Hepatocyte (in vitro differentiated cells): ENCODE measurements at regions not wholly inside any gene's neighbourhood (a gene's known extent, or its start where the extent isn't known, plus 50 kb on each side); places are given as distances from the start of the nearest gene placed in this dataset.

Source experiments
- DNase-seq: peaks from one replicate; pipeline ENCODE4 v3.0.0-alpha.2; 2016; ENCODE audit warnings: low spot score
- H2AFZ ChIP-seq: fragments of 200-600 bp; sonication (generic); 2 replicates; pipeline ENCODE4 v1.6.0; 2016; ENCODE audit warnings: antibody characterized with exemption, mild to moderate bottlenecking
- H3K27ac ChIP-seq: fragments of 200-600 bp; sonication (generic); 2 replicates; pipeline ENCODE4 v1.5.1; 2016; ENCODE audit warnings: mild to moderate bottlenecking
- H3K27me3 ChIP-seq: fragments of 200-600 bp; sonication (generic); 2 replicates; pipeline ENCODE4 v1.6.1; 2016
- H3K36me3 ChIP-seq: fragments of 200-600 bp; sonication (generic); replicated peaks from 2 replicates; pipeline ENCODE4 v1.5.1; 2016; ENCODE audit warnings: low read depth; ENCODE audit not compliant: insufficient read depth
- H3K4me1 ChIP-seq: fragments of 200-600 bp; sonication (generic); 2 replicates; pipeline ENCODE4 v1.5.1; 2016; ENCODE audit warnings: mild to moderate bottlenecking, moderate library complexity; ENCODE audit not compliant: insufficient read depth
- H3K4me2 ChIP-seq: fragments of 200-600 bp; sonication (generic); 2 replicates; pipeline ENCODE4 v1.6.0; 2016
- H3K4me3 ChIP-seq: fragments of 200-600 bp; sonication (generic); 2 replicates; pipeline ENCODE4 v1.5.1; 2016; ENCODE audit warnings: mild to moderate bottlenecking
- H3K79me2 ChIP-seq: fragments of 200-600 bp; sonication (generic); 2 replicates; pipeline ENCODE4 v1.6.0; 2017; ENCODE audit warnings: mild to moderate bottlenecking
- H3K9me2 ChIP-seq: fragments of 200-600 bp; sonication (generic); replicated peaks from 2 replicates; pipeline ENCODE4 v1.6.0; 2017; ENCODE audit warnings: mild to moderate bottlenecking; ENCODE audit not compliant: insufficient read depth
- H3K9me3 ChIP-seq: fragments of 200-600 bp; sonication (generic); 2 replicates; pipeline ENCODE4 v1.5.1; 2016; ENCODE audit warnings: low read depth, mild to moderate bottlenecking
- H4K20me1 ChIP-seq: fragments of 200-600 bp; sonication (generic); 2 replicates; pipeline ENCODE4 v1.6.0; 2016; ENCODE audit warnings: mild to moderate bottlenecking; ENCODE audit not compliant: insufficient read depth, poor library complexity, severe bottlenecking
- CTCF ChIP-seq: fragments of 200-600 bp; sonication (generic); IDR thresholded peaks from 2 replicates; pipeline ENCODE4 v1.5.1; 2016; ENCODE audit warnings: antibody characterized with exemption, mild to moderate bottlenecking; ENCODE audit not compliant: poor library complexity
- EZH2 ChIP-seq: fragments of 200-600 bp; sonication (generic); IDR thresholded peaks from 2 replicates; pipeline ENCODE4 v1.6.1; 2016; ENCODE audit warnings: antibody characterized with exemption, mild to moderate bottlenecking, borderline replicate concordance
- EZH2phosphoT487 ChIP-seq: fragments of 200-600 bp; sonication (generic); IDR thresholded peaks from one replicate; pipeline ENCODE4 v1.6.1; 2018; ENCODE audit warnings: antibody characterized with exemption, mild to moderate bottlenecking, low read depth, moderate library complexity; ENCODE audit not compliant: unreplicated experiment, severe bottlenecking
- WGBS: methylation state at CpG from one replicate; pipeline ENCODE4 v1.1.6; 2016; ENCODE audit warnings: low lambda C conversion rate; ENCODE audit errors: missing lambda C conversion rate; 5-methylcytosine and 5-hydroxymethylcytosine counted together

GRCh38 chr12:92614001-92614400, 88.8 kb upstream of the PLEKHG7 start:
- WGBS = 88% methylated on average over 2 of the region's 2 CpGs
- H3K79me2 ChIP-seq = no peaks in the 10 kb centered on the region
- H3K36me3 ChIP-seq = no peaks in the 10 kb centered on the region
- H3K4me2 ChIP-seq = no peak overlapping the region
- TF ChIP-seq CTCF (no peak), EZH2 (no peak), EZH2phosphoT487 (no peak)
- H4K20me1 ChIP-seq = no peaks in the 10 kb centered on the region
- H2AFZ ChIP-seq = no peak overlapping the region
- H3K27me3 ChIP-seq = no peaks in the 10 kb centered on the region
- H3K27ac ChIP-seq = no peak overlapping the region
- H3K9me2 ChIP-seq = no peaks in the 10 kb centered on the region
- no peak for DNase-seq
- no peaks in the 10 kb centered on the region for H3K4me1 ChIP-seq
- H3K4me3 ChIP-seq = no peak overlapping the region
- no peaks in the 10 kb centered on the region for H3K9me3 ChIP-seq

GRCh38 chr12:92612611-92613010, 90.2 kb upstream of the PLEKHG7 start:
- Histone ChIP-seq H2AFZ (no peak overlapping the region), H3K4me2 (no peak overlapping the region), H3K4me3 (no peak overlapping the region), H3K36me3 (no peaks in the 10 kb centered on the region), H3K9me2 (no peaks in the 10 kb centered on the region), H3K79me2 (no peaks in the 10 kb centered on the region), H3K9me3 (no peaks in the 10 kb centered on the region), H3K27me3 (no peaks in the 10 kb centered on the region), H3K27ac (no peak overlapping the region), H4K20me1 (no peaks in the 10 kb centered on the region), H3K4me1 (no peaks in the 10 kb centered on the region)
- DNase-seq = no peak
- 96% methylated on average over 2 of the region's 2 CpGs for WGBS
- no peak for TF ChIP-seq CTCF
- no peak for TF ChIP-seq EZH2phosphoT487
- no peak for TF ChIP-seq EZH2

- peak; percentile 51 for DNase-seq
- no peak overlapping the region for H3K4me2 ChIP-seq
- WGBS = 47% methylated on average over 8 of the region's 8 CpGs
These were observed 94.4 kb upstream of the PLEKHG7 start for GRCh38 chr12:92608151-92609091.

More at GRCh38 chr12:92608151-92609091, 94.4 kb upstream of the PLEKHG7 start:
- H3K79me2 ChIP-seq = no peaks in the 10 kb centered on the region
- no peaks in the 10 kb centered on the region for H4K20me1 ChIP-seq
- no peaks in the 10 kb centered on the region for H3K9me3 ChIP-seq
- TF ChIP-seq EZH2phosphoT487 = no peak
- peak; percentile 54 for TF ChIP-seq CTCF
- no peaks in the 10 kb centered on the region for H3K36me3 ChIP-seq
- no peaks in the 10 kb centered on the region for H3K9me2 ChIP-seq
- H2AFZ ChIP-seq = peak overlapping the region; percentile 40
- H3K27ac ChIP-seq = no peak overlapping the region
- no peaks in the 10 kb centered on the region for H3K4me1 ChIP-seq
- no peaks in the 10 kb centered on the region for H3K27me3 ChIP-seq
- no peak overlapping the region for H3K4me3 ChIP-seq
